ENCODE measurements at regions not wholly inside any gene's neighbourhood (a gene's known extent, or its start where the extent isn't known, plus 50 kb on each side); places are given as distances from the start of the nearest gene placed in this dataset.

GRCh38 chr2:187799601-187800000, 245.4 kb upstream of the TFPI start:
- DNase-seq: no peak

- DNase-seq: no peak
Observed at GRCh38 chr2:187803816-187804215, 249.6 kb upstream of the TFPI start.

GRCh38 chr2:187815113-187815512, 260.9 kb upstream of the TFPI start:
- no peak for DNase-seq

GRCh38 chr2:187819624-187820023, 265.4 kb upstream of the TFPI start:
- no peak for DNase-seq

GRCh38 chr2:187825108-187825507, 270.9 kb upstream of the TFPI start:
- DNase-seq: no peak

GRCh38 chr2:187826023-187826422, 271.8 kb upstream of the TFPI start:
- DNase-seq: no peak

GRCh38 chr2:187834787-187835186, 280.6 kb upstream of the TFPI start:
- no peak for DNase-seq

- no peak for DNase-seq
Observed at GRCh38 chr2:187838690-187839089, 284.5 kb upstream of the TFPI start.

- DNase-seq: no peak
Observed at GRCh38 chr2:187842315-187842714, 288.1 kb upstream of the TFPI start.

- no peak for DNase-seq
Observed at GRCh38 chr2:187842978-187843847, 289.0 kb upstream of the TFPI start.

- DNase-seq: no peak
Observed at GRCh38 chr2:187847245-187848208, 293.3 kb upstream of the TFPI start.

- no peak for DNase-seq
Observed at GRCh38 chr2:187851955-187852561, 297.8 kb upstream of the TFPI start.

GRCh38 chr2:187853381-187853791, 299.2 kb upstream of the TFPI start:
- DNase-seq: no peak

GRCh38 chr2:187854801-187855200, 300.6 kb upstream of the TFPI start:
- no peak for DNase-seq

- DNase-seq: no peak
Observed at GRCh38 chr2:187855689-187856088, 301.5 kb upstream of the TFPI start.

- no peak for DNase-seq
Observed at GRCh38 chr2:187857826-187858225, 303.6 kb upstream of the TFPI start.

- no peak for DNase-seq
Observed at GRCh38 chr2:187862715-187863114, 308.5 kb upstream of the TFPI start.

GRCh38 chr2:187865025-187865424, 310.8 kb upstream of the TFPI start:
- DNase-seq: no peak

GRCh38 chr2:187867165-187867564, 312.9 kb upstream of the TFPI start:
- no peak for DNase-seq

- no peak for DNase-seq
Observed at GRCh38 chr2:187869195-187869594, 315.0 kb upstream of the TFPI start.

GRCh38 chr2:187871506-187871905, 317.3 kb upstream of the TFPI start:
- no peak for DNase-seq

- DNase-seq: no peak
Observed at GRCh38 chr2:187873132-187873531, 318.9 kb upstream of the TFPI start.

- no peak for DNase-seq
Observed at GRCh38 chr2:187874786-187875185, 320.6 kb upstream of the TFPI start.

Measured in activated CD4-positive, alpha-beta T cell treated with anti-CD3 and anti-CD28 coated beads for 48 hours (primary cell).